ENCODE measurements at regions not wholly inside any gene's neighbourhood (a gene's known extent, or its start where the extent isn't known, plus 50 kb on each side); places are given as distances from the start of the nearest gene placed in this dataset.
A peak's percentile ranks its signal among the peaks of the same experiment; 100 is the strongest.

- CTCF ChIA-PET, result no interaction called here
- TF ChIP-seq FOXM1 (IDR thresholded peaks at IDR 0.05; ENCODE audit: borderline replicate concordance) (no peak), BHLHE40 (IDR thresholded peaks at IDR 0.05; ENCODE audit: borderline replicate concordance) (no peak), L3MBTL2 (conservative IDR thresholded peaks at IDR 0.05) (no peak), SP1 (IDR thresholded peaks at IDR 0.05) (no peak), TARDBP (IDR thresholded peaks at IDR 0.05) (no peak), LEF1 (IDR thresholded peaks at IDR 0.05; ENCODE audit: borderline replicate concordance) (no peak), CTBP1 (IDR thresholded peaks at IDR 0.05; ENCODE audit: borderline replicate concordance) (no peak), ARNT (IDR thresholded peaks at IDR 0.05) (no peak), HDGF (IDR thresholded peaks at IDR 0.05; ENCODE audit: borderline replicate concordance) (no peak), FOXK2 (IDR thresholded peaks at IDR 0.05) (no peak), NFRKB (IDR thresholded peaks at IDR 0.05) (no peak), ELF4 (IDR thresholded peaks at IDR 0.05) (no peak)
- POLR2A ChIA-PET, result no interaction called here
- no peak for DNase-seq (ENCODE audit: extremely low spot score)
These were observed 166.0 kb downstream of the TRMT11 start for GRCh38 chr6:126152372-126152745.

- CTCF ChIA-PET, result no interaction called here
- DNase-seq (ENCODE audit: extremely low spot score), result no peak
- no peak for TF ChIP-seq FOXK2 (IDR thresholded peaks at IDR 0.05)
- no peak for TF ChIP-seq BHLHE40 (IDR thresholded peaks at IDR 0.05; ENCODE audit: borderline replicate concordance)
- POLR2A ChIA-PET, result no interaction called here
These were observed 167.3 kb downstream of the TRMT11 start for GRCh38 chr6:126153661-126154060.

GRCh38 chr6:126156973-126157372 lies 170.6 kb downstream of the TRMT11 start:
- POLR2A ChIA-PET, result no interaction called here
- no peak for TF ChIP-seq PKNOX1 (IDR thresholded peaks at IDR 0.05)
- TF ChIP-seq SUZ12 (IDR thresholded peaks at IDR 0.05), result no peak
- no peak for TF ChIP-seq ZNF384 (IDR thresholded peaks at IDR 0.05)
- no peak for TF ChIP-seq TARDBP (IDR thresholded peaks at IDR 0.05)
- TF ChIP-seq NFRKB (IDR thresholded peaks at IDR 0.05), result no peak
- no peak for TF ChIP-seq SP1 (IDR thresholded peaks at IDR 0.05)
- TF ChIP-seq ELF4 (IDR thresholded peaks at IDR 0.05), result no peak
- no peak for TF ChIP-seq ARNT (IDR thresholded peaks at IDR 0.05)
- no peak for TF ChIP-seq LEF1 (IDR thresholded peaks at IDR 0.05; ENCODE audit: borderline replicate concordance)
- no peak for DNase-seq (ENCODE audit: extremely low spot score)
- CTCF ChIA-PET, result no interaction called here

- CTCF ChIA-PET, result no interaction called here
- POLR2A ChIA-PET, result no interaction called here
- DNase-seq (ENCODE audit: extremely low spot score), result no peak
- no peak for TF ChIP-seq CTBP1 (IDR thresholded peaks at IDR 0.05; ENCODE audit: borderline replicate concordance)
- no peak for TF ChIP-seq NFRKB (IDR thresholded peaks at IDR 0.05)
- no peak for TF ChIP-seq FOXM1 (IDR thresholded peaks at IDR 0.05; ENCODE audit: borderline replicate concordance)
- TF ChIP-seq HDGF (IDR thresholded peaks at IDR 0.05; ENCODE audit: borderline replicate concordance), result no peak
- no peak for TF ChIP-seq SUZ12 (IDR thresholded peaks at IDR 0.05)
- no peak for TF ChIP-seq ARNT (IDR thresholded peaks at IDR 0.05)
- TF ChIP-seq PKNOX1 (IDR thresholded peaks at IDR 0.05), result no peak
These were observed 172.2 kb upstream of the CENPW start for GRCh38 chr6:126167726-126168125.

GRCh38 chr6:126170433-126170832 lies 169.5 kb upstream of the CENPW start:
- DNase-seq (ENCODE audit: extremely low spot score), result no peak
- TF ChIP-seq HDGF (IDR thresholded peaks at IDR 0.05; ENCODE audit: borderline replicate concordance) (no peak), ZNF384 (IDR thresholded peaks at IDR 0.05) (no peak), CTBP1 (IDR thresholded peaks at IDR 0.05; ENCODE audit: borderline replicate concordance) (no peak), ARNT (IDR thresholded peaks at IDR 0.05) (no peak), NFRKB (IDR thresholded peaks at IDR 0.05) (no peak), SUZ12 (IDR thresholded peaks at IDR 0.05) (no peak), FOXK2 (IDR thresholded peaks at IDR 0.05) (no peak)
- POLR2A ChIA-PET, result no interaction called here
- CTCF ChIA-PET, result interaction anchor here (0.6 to 1.0 kb wide), 2 partner anchors 9 to 27 kb away, joined by 3 read pairs; no protein-coding TSS in a partner anchor

- TF ChIP-seq ARNT (IDR thresholded peaks at IDR 0.05) (no peak), NFRKB (IDR thresholded peaks at IDR 0.05) (no peak), CTBP1 (IDR thresholded peaks at IDR 0.05; ENCODE audit: borderline replicate concordance) (no peak), L3MBTL2 (conservative IDR thresholded peaks at IDR 0.05) (no peak), LEF1 (IDR thresholded peaks at IDR 0.05; ENCODE audit: borderline replicate concordance) (no peak), ELF4 (IDR thresholded peaks at IDR 0.05) (no peak)
- POLR2A ChIA-PET, result no interaction called here
- CTCF ChIA-PET, result interaction anchor here (0.6 to 1.0 kb wide), 3 partner anchors 8 to 170 kb away, joined by 3 read pairs; no protein-coding TSS in a partner anchor
- peak; percentile 45 for DNase-seq (ENCODE audit: extremely low spot score)
These were observed 168.9 kb upstream of the CENPW start for GRCh38 chr6:126170978-126171382.

GRCh38 chr6:126172131-126172530 lies 167.8 kb upstream of the CENPW start:
- ChIA-PET POLR2A (no interaction called here), CTCF (no interaction called here)
- TF ChIP-seq BHLHE40 (IDR thresholded peaks at IDR 0.05; ENCODE audit: borderline replicate concordance) (no peak), ELF4 (IDR thresholded peaks at IDR 0.05) (no peak), NFRKB (IDR thresholded peaks at IDR 0.05) (no peak), SUZ12 (IDR thresholded peaks at IDR 0.05) (no peak), CTBP1 (IDR thresholded peaks at IDR 0.05; ENCODE audit: borderline replicate concordance) (no peak), FOXA1 (IDR thresholded peaks at IDR 0.05) (no peak)
- DNase-seq (ENCODE audit: extremely low spot score), result no peak

- DNase-seq (ENCODE audit: extremely low spot score), result no peak
- POLR2A ChIA-PET, result no interaction called here
- TF ChIP-seq TARDBP (IDR thresholded peaks at IDR 0.05), result no peak
- no peak for TF ChIP-seq CTBP1 (IDR thresholded peaks at IDR 0.05; ENCODE audit: borderline replicate concordance)
- TF ChIP-seq ARNT (IDR thresholded peaks at IDR 0.05), result no peak
- no peak for TF ChIP-seq BHLHE40 (IDR thresholded peaks at IDR 0.05; ENCODE audit: borderline replicate concordance)
- no peak for TF ChIP-seq ELF4 (IDR thresholded peaks at IDR 0.05)
- TF ChIP-seq HDGF (IDR thresholded peaks at IDR 0.05; ENCODE audit: borderline replicate concordance), result no peak
- TF ChIP-seq FOXA1 (IDR thresholded peaks at IDR 0.05), result no peak
- TF ChIP-seq ZNF384 (IDR thresholded peaks at IDR 0.05), result no peak
- no peak for TF ChIP-seq SP1 (IDR thresholded peaks at IDR 0.05)
- TF ChIP-seq FOXM1 (IDR thresholded peaks at IDR 0.05; ENCODE audit: borderline replicate concordance), result no peak
- TF ChIP-seq SUZ12 (IDR thresholded peaks at IDR 0.05), result no peak
- no peak for TF ChIP-seq FOXK2 (IDR thresholded peaks at IDR 0.05)
- TF ChIP-seq NFRKB (IDR thresholded peaks at IDR 0.05), result no peak
- TF ChIP-seq PKNOX1 (IDR thresholded peaks at IDR 0.05), result no peak
- TF ChIP-seq L3MBTL2 (conservative IDR thresholded peaks at IDR 0.05), result no peak
- no peak for TF ChIP-seq LEF1 (IDR thresholded peaks at IDR 0.05; ENCODE audit: borderline replicate concordance)
- CTCF ChIA-PET, result no interaction called here
These were observed 166.7 kb upstream of the CENPW start for GRCh38 chr6:126173265-126173664.
